GM12892 (cell line): ENCODE measurements at regions not wholly inside any gene's neighbourhood (a gene's known extent, or its start where the extent isn't known, plus 50 kb on each side); places are given as distances from the start of the nearest gene placed in this dataset.

Source experiments
- DNase-seq: peaks from one replicate; pipeline ENCODE4 v3.0.0; 2011; ENCODE audit not compliant: insufficient read length
- FAIRE-seq: peaks from 2 replicates; lab custom pipeline; 2011; peaks lifted over from hg19 to GRCh38; lab: Jason Lieb, UNC
- POLR2A ChIP-seq: IDR thresholded peaks from 2 replicates; pipeline ENCODE4 v1.6.1; 2011; ENCODE audit warnings: low read depth, low read length, control low read depth
- POLR2AphosphoS5 ChIP-seq: IDR thresholded peaks from 2 replicates; pipeline ENCODE4 v1.6.1; 2011; ENCODE audit warnings: low read depth, low read length, control low read depth
- TAF1 ChIP-seq: IDR thresholded peaks from 2 replicates; pipeline ENCODE4 v1.6.1; 2011; ENCODE audit warnings: low read depth, mild to moderate bottlenecking, control low read depth, low read length, borderline replicate concordance

DNA sequence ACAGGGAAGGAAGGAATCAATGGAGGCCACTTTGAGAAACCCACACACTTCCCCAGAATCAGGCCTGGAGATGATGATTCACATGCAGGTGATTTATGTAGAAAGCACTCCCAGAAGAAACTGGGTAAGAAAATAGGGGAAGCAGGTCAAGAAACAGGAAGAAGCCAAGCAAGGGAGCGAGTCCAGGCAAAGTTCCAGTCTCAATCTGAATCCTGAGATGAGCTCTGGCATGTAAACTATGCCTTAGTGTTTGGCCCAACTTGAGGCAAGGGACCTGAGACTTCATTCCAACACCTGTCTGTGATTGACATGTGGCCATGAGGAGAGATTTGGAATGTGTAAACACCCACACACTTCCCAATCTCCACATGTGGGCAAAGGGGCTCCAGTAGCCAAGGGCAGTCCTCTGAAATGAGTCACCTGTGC lies 61.6 kb upstream of the CTNNB1 start:
- no peak for FAIRE-seq
- TF ChIP-seq POLR2AphosphoS5 (no peak), TAF1 (no peak), POLR2A (no peak)
- DNase-seq, result no peak

GRCh38 chr3:41138146-41138545 lies 61.2 kb upstream of the CTNNB1 start:
- FAIRE-seq (no peak), DNase-seq (no peak)
- TF ChIP-seq POLR2A (no peak), TAF1 (no peak), POLR2AphosphoS5 (no peak)

- TF ChIP-seq TAF1, result no peak
- no peak for TF ChIP-seq POLR2A
- no peak for TF ChIP-seq POLR2AphosphoS5
- DNase-seq (no peak), FAIRE-seq (no peak)
Observed at GRCh38 chr3:41138601-41139000, 60.7 kb upstream of the CTNNB1 start.

- TF ChIP-seq POLR2A (no peak), POLR2AphosphoS5 (no peak), TAF1 (no peak)
- FAIRE-seq (no peak), DNase-seq (no peak)
Observed at GRCh38 chr3:41140242-41140641, 59.1 kb upstream of the CTNNB1 start.

DNA sequence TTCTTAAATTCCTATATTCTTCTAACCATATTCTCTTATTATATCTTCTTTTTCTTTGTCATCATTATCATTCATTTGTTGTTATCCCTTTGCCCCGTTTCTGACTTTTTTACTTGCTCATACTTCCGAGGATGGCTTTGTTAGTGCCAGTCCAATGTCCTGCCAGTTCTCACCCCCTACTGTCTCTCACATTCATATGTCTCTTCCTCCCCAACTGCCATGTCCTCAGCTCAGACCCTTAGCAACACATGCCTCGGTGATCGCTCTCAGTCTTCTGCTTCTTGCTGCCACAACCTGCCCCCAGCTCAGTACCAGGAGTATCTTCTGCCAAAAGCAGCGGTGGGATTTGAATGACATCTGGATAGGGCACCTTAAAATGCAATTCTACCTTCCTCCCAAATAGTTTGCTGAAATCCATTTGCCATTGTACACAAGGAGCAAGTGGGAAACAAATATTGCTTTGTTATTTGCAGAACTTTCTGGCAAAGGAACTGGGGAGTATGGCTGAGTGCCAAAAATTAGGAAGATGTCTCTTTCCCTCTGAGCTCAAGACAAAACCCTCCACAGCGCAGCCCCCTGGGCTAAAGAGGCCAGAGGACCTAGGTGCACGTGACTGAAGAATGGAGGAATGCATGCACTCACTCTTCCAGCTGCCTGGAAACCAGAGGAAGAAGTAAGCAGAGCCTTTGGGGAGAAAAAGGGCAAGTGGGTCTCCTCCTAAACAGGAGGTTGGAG lies 57.7 kb upstream of the CTNNB1 start:
- TF ChIP-seq POLR2AphosphoS5 (no peak), POLR2A (no peak), TAF1 (no peak)
- no peak for DNase-seq
- no peak for FAIRE-seq

DNA sequence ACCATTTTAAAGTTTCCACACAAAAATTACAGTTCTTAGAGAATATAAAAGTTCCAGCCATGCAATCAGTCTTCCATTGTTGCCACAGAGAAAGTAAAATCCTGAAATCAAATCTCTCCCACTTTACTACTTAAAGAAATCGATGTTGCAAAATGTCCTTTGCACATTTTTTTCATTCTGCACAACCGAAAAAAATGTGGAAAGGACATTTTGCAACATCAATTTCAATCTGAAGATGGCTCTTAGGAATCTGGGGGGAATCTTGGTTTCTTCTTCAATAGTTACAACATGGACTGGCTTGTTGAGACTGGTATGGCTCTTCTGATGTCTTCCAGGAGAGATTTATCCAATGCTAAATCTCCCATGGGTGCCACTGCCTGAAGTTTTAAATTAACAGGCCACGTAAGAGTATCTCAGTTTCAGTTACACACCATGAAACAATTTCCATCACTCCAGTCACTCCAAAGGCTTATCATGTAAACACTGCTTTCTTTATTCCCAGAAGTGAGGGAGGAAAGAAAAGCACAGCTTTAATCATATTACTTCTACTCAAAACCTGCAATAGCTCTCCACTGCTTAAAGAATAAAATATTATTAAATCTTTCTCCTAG lies 55.8 kb upstream of the CTNNB1 start:
- FAIRE-seq (no peak), DNase-seq (no peak)
- TF ChIP-seq POLR2AphosphoS5, result no peak
- TF ChIP-seq POLR2A, result no peak
- no peak for TF ChIP-seq TAF1

- TF ChIP-seq TAF1 (no peak), POLR2A (no peak), POLR2AphosphoS5 (no peak)
- FAIRE-seq (no peak), DNase-seq (no peak)
Observed at GRCh38 chr3:41144631-41145030, 54.7 kb upstream of the CTNNB1 start.

- FAIRE-seq, result no peak
- TF ChIP-seq POLR2A (no peak), TAF1 (no peak), POLR2AphosphoS5 (no peak)
- DNase-seq, result no peak
Observed at GRCh38 chr3:41148478-41148877, 50.8 kb upstream of the CTNNB1 start.

DNA sequence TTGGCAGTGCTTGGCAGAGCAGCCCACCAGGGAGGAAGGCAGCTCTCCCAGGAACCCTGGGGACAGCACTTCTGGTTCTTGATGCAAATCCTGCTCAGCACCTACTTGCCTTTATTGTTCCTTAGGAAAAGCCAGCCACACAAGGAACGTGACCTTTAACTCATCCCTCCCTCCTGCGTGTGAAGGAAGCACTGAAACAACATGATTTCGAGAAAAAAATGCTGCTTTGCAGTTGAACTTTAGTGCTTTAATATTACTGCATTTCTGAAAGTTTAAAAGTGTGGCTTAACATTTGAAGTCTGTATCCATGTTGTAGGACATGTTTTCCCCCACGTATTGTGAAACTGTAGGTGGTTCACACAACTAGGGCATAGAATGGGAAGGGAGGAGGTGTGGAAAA lies 50.4 kb upstream of the CTNNB1 start:
- FAIRE-seq (no peak), DNase-seq (no peak)
- no peak for TF ChIP-seq POLR2AphosphoS5
- no peak for TF ChIP-seq TAF1
- TF ChIP-seq POLR2A, result no peak
